ENCODE measurements at regions not wholly inside any gene's neighbourhood (a gene's known extent, or its start where the extent isn't known, plus 50 kb on each side); places are given as distances from the start of the nearest gene placed in this dataset.

DNA sequence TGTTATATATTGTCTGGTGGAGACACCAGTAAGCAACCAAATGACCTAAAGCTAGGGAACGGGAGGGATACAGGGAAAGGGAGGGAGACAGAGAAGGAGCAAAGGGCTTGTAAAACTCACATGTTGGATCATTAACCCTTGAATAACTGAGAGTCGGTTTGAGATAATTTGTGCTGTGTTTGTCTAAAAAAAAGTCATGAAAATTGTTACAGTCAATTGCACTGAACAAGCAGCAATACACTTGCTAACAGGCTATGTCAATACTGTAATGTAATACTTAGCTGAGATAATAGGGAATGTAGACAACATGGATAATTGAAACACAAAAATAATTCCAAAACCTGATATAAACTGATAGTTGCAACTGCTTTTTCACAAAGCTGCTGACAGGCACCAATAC, 71.3 kb upstream of the ZNF521 start:
- TF ChIP-seq, protein P1, sequence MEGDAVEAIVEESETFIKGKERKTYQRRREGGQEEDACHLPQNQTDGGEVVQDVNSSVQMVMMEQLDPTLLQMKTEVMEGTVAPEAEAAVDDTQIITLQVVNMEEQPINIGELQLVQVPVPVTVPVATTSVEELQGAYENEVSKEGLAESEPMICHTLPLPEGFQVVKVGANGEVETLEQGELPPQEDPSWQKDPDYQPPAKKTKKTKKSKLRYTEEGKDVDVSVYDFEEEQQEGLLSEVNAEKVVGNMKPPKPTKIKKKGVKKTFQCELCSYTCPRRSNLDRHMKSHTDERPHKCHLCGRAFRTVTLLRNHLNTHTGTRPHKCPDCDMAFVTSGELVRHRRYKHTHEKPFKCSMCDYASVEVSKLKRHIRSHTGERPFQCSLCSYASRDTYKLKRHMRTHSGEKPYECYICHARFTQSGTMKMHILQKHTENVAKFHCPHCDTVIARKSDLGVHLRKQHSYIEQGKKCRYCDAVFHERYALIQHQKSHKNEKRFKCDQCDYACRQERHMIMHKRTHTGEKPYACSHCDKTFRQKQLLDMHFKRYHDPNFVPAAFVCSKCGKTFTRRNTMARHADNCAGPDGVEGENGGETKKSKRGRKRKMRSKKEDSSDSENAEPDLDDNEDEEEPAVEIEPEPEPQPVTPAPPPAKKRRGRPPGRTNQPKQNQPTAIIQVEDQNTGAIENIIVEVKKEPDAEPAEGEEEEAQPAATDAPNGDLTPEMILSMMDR (IDR thresholded peaks at IDR 0.05): no peak
- TF ChIP-seq POLR2A (IDR thresholded peaks at IDR 0.05): no peak

Measured in thyroid gland (tissue), 4 donors.